ENCODE measurements at regions not wholly inside any gene's neighbourhood (a gene's known extent, or its start where the extent isn't known, plus 50 kb on each side); places are given as distances from the start of the nearest gene placed in this dataset.

- no peak for DNase-seq
- TF ChIP-seq CTCF (IDR thresholded peaks at IDR 0.05; ENCODE audit: borderline replicate concordance, extremely low read depth, insufficient read depth) = no peak
- Histone ChIP-seq H3K4me3 (ENCODE audit: low read length in 3 of 3) (no peak overlapping the region), H3K27me3 (ENCODE audit: control insufficient read depth, insufficient read depth, low read length) (no peaks in the 10 kb centered on the region), H3K9me3 (ENCODE audit: control insufficient read depth in 2 of 3, insufficient read depth in 1 of 3, low read length in 3 of 3) (no peaks in the 10 kb centered on the region), H3K4me1 (ENCODE audit: control insufficient read depth in 2 of 3, insufficient read depth in 2 of 3, low read depth in 1 of 3, low read length in 3 of 3) (peaks cover 0 to 8% (median 0%) of the 10 kb centered on the region in 3 donors), H3K36me3 (ENCODE audit: control insufficient read depth in 2 of 3, insufficient read depth in 3 of 3, low read length in 3 of 3) (no peaks in the 10 kb centered on the region), H3K27ac (ENCODE audit: low read depth in 2 of 2, low read length in 2 of 2) (no peak overlapping the region), H3K9ac (ENCODE audit: low read length in 3 of 3) (no peak overlapping the region)
- FAIRE-seq = no peak
- intact Hi-C loops (cut with DNase I) = no loop called here
Measured at GRCh38 chrX:13126775-13127174, 82.4 kb upstream of the FAM9C start.

GRCh38 chrX:13125188-13125587 is 80.8 kb upstream of the FAM9C start:
- Histone ChIP-seq H3K4me1 (ENCODE audit: control insufficient read depth in 2 of 3, insufficient read depth in 2 of 3, low read depth in 1 of 3, low read length in 3 of 3) (peaks cover 0 to 12% (median 0%) of the 10 kb centered on the region in 3 donors), H3K27me3 (ENCODE audit: control insufficient read depth, insufficient read depth, low read length) (no peaks in the 10 kb centered on the region), H3K9me3 (ENCODE audit: control insufficient read depth in 2 of 3, insufficient read depth in 1 of 3, low read length in 3 of 3) (no peaks in the 10 kb centered on the region), H3K9ac (ENCODE audit: low read length in 3 of 3) (no peak overlapping the region), H3K36me3 (ENCODE audit: control insufficient read depth in 2 of 3, insufficient read depth in 3 of 3, low read length in 3 of 3) (no peaks in the 10 kb centered on the region), H3K27ac (ENCODE audit: low read depth in 2 of 2, low read length in 2 of 2) (no peak overlapping the region), H3K4me3 (ENCODE audit: low read length in 3 of 3) (no peak overlapping the region)
- FAIRE-seq (no peak), DNase-seq (no peak)
- TF ChIP-seq CTCF (IDR thresholded peaks at IDR 0.05; ENCODE audit: borderline replicate concordance, extremely low read depth, insufficient read depth) = no peak
- intact Hi-C loops (cut with DNase I) = no loop called here

- FAIRE-seq (no peak), DNase-seq (peak in 2 of 5 donors; percentile 35 to 66)
- Histone ChIP-seq H3K27me3 (ENCODE audit: control insufficient read depth, insufficient read depth, low read length) (no peaks in the 10 kb centered on the region), H3K36me3 (ENCODE audit: control insufficient read depth in 2 of 3, insufficient read depth in 3 of 3, low read length in 3 of 3) (no peaks in the 10 kb centered on the region), H3K9me3 (ENCODE audit: control insufficient read depth in 2 of 3, insufficient read depth in 1 of 3, low read length in 3 of 3) (no peaks in the 10 kb centered on the region), H3K4me3 (ENCODE audit: low read length in 3 of 3) (no peak overlapping the region), H3K9ac (ENCODE audit: low read length in 3 of 3) (no peak overlapping the region), H3K27ac (ENCODE audit: low read depth in 2 of 2, low read length in 2 of 2) (peak overlapping the region in 1 of 2 donors; percentile 60), H3K4me1 (ENCODE audit: control insufficient read depth in 2 of 3, insufficient read depth in 2 of 3, low read depth in 1 of 3, low read length in 3 of 3) (peaks cover 0 to 14% (median 0%) of the 10 kb centered on the region in 3 donors)
- intact Hi-C loops (cut with DNase I) = no loop called here
- no peak for TF ChIP-seq CTCF (IDR thresholded peaks at IDR 0.05; ENCODE audit: borderline replicate concordance, extremely low read depth, insufficient read depth)
Measured at GRCh38 chrX:13123857-13124345, 79.5 kb upstream of the FAM9C start.
